Smooth muscle cell (in vitro differentiated cells): ENCODE measurements at regions not wholly inside any gene's neighbourhood (a gene's known extent, or its start where the extent isn't known, plus 50 kb on each side); places are given as distances from the start of the nearest gene placed in this dataset.
A peak's percentile ranks its signal among the peaks of the same experiment; 100 is the strongest.

Experiments used
- DNase-seq: peaks from one replicate; lab custom pipeline; 2025; ENCODE audit not compliant: unreplicated experiment; lab: John Stamatoyannopoulos, UW
- H2AFZ ChIP-seq: fragments of 200-600 bp; sonication (generic); 2 replicates; pipeline ENCODE4 v1.6.0; 2016; ENCODE audit warnings: antibody characterized with exemption, low read depth, mild to moderate bottlenecking
- H3F3A ChIP-seq: fragments of 200-600 bp; sonication (generic); 2 replicates; pipeline ENCODE4 v1.6.0; 2017; ENCODE audit warnings: antibody characterized with exemption, low read depth
- H3K27ac ChIP-seq: fragments of 200-600 bp; sonication (generic); 2 replicates; pipeline ENCODE4 v1.5.1; 2016; ENCODE audit warnings: low read depth, mild to moderate bottlenecking
- H3K27me3 ChIP-seq: fragments of 200-600 bp; sonication (generic); 2 replicates; pipeline ENCODE4 v1.6.1; 2016; ENCODE audit warnings: low read depth, mild to moderate bottlenecking
- H3K36me3 ChIP-seq: fragments of 200-600 bp; sonication (generic); 2 replicates; pipeline ENCODE4 v1.5.1; 2016; ENCODE audit warnings: low read depth
- H3K4me1 ChIP-seq: fragments of 200-600 bp; sonication (generic); 2 replicates; pipeline ENCODE4 v1.5.1; 2016; ENCODE audit warnings: low read depth
- H3K4me2 ChIP-seq: fragments of 200-600 bp; sonication (generic); 2 replicates; pipeline ENCODE4 v1.6.0; 2016; ENCODE audit warnings: mild to moderate bottlenecking
- H3K4me3 ChIP-seq: fragments of 200-600 bp; sonication (generic); 2 replicates; pipeline ENCODE4 v1.5.1; 2016; ENCODE audit warnings: mild to moderate bottlenecking
- H3K79me2 ChIP-seq: fragments of 200-600 bp; sonication (generic); 2 replicates; pipeline ENCODE4 v1.6.0; 2016; ENCODE audit warnings: low read depth, mild to moderate bottlenecking
- H3K9ac ChIP-seq: fragments of 200-600 bp; sonication (generic); 2 replicates; pipeline ENCODE4 v1.6.0; 2016; ENCODE audit warnings: low read depth
- H3K9me3 ChIP-seq: fragments of 200-600 bp; sonication (generic); replicated peaks from 2 replicates; pipeline ENCODE4 v1.5.1; 2016; ENCODE audit warnings: low read depth
- H4K20me1 ChIP-seq: fragments of 200-600 bp; sonication (generic); 2 replicates; pipeline ENCODE4 v1.6.0; 2016; ENCODE audit warnings: low read depth
- WGBS: methylation state at CpG from one replicate; pipeline ENCODE4 v1.1.7; 2016; ENCODE audit warnings: low lambda C conversion rate; 5-methylcytosine and 5-hydroxymethylcytosine counted together
- TF ChIP-seq, protein P1 (sequence below): fragments of 200-600 bp; sonication (generic); IDR thresholded peaks from 2 replicates; pipeline ENCODE4 v1.5.1; 2017; ENCODE audit warnings: borderline replicate concordance, mild to moderate bottlenecking, antibody characterized with exemption; ENCODE audit not compliant: insufficient read depth, poor library complexity, severe bottlenecking

DNA sequence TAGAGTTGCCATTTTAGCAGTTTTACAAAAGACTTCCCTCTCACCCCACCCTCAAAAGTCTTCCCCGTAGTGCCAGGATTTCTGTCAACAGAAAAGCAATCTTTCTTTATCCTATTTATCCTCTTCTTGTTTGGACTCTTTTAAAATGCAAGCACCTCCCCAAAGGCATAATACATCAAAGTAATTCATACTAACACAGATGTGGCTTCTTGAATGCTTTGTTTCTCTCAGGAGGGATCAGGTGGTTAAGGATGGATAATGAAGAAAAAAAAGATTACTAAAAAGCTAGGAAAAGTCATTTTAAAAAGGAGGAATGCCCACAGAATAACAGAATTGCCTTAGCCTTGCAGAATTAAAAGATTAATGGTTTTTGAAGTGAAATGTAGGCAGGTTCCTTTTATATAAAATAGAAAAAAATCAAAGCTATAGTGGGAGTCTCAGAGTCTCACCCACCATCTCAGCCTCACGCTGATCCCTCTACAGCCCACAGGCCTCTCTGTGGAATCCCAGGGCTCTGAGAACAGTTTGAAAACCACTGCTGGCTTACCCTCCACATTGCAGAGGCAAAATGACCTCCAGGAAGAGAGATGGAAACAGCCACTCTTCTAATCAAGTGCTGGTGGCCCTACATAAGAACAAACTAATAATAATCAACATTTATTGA is 102.2 kb downstream of the GCNT1 start:
- no peaks in the 10 kb centered on the region for H3K9me3 ChIP-seq
- peaks cover 18% of the 10 kb centered on the region for H3K4me1 ChIP-seq
- peak overlapping the region; percentile 53 for H3K4me2 ChIP-seq
- no peak overlapping the region for H2AFZ ChIP-seq
- no peaks in the 10 kb centered on the region for H4K20me1 ChIP-seq
- 29% methylated on average over 2 of the region's 2 CpGs for WGBS
- no peaks in the 10 kb centered on the region for H3K36me3 ChIP-seq
- H3K79me2 ChIP-seq, result no peaks in the 10 kb centered on the region
- H3K4me3 ChIP-seq, result no peak overlapping the region
- no peaks in the 10 kb centered on the region for H3K27me3 ChIP-seq
- peak overlapping the region; percentile 66 for H3K27ac ChIP-seq
- H3K9ac ChIP-seq, result no peak overlapping the region
- no peak for DNase-seq
- TF ChIP-seq, protein P1, sequence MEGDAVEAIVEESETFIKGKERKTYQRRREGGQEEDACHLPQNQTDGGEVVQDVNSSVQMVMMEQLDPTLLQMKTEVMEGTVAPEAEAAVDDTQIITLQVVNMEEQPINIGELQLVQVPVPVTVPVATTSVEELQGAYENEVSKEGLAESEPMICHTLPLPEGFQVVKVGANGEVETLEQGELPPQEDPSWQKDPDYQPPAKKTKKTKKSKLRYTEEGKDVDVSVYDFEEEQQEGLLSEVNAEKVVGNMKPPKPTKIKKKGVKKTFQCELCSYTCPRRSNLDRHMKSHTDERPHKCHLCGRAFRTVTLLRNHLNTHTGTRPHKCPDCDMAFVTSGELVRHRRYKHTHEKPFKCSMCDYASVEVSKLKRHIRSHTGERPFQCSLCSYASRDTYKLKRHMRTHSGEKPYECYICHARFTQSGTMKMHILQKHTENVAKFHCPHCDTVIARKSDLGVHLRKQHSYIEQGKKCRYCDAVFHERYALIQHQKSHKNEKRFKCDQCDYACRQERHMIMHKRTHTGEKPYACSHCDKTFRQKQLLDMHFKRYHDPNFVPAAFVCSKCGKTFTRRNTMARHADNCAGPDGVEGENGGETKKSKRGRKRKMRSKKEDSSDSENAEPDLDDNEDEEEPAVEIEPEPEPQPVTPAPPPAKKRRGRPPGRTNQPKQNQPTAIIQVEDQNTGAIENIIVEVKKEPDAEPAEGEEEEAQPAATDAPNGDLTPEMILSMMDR, result no peak
- peaks cover 20% of the 10 kb centered on the region for H3F3A ChIP-seq
